ENCODE measurements at regions not wholly inside any gene's neighbourhood (a gene's known extent, or its start where the extent isn't known, plus 50 kb on each side); places are given as distances from the start of the nearest gene placed in this dataset.

- TF ChIP-seq, protein P1, sequence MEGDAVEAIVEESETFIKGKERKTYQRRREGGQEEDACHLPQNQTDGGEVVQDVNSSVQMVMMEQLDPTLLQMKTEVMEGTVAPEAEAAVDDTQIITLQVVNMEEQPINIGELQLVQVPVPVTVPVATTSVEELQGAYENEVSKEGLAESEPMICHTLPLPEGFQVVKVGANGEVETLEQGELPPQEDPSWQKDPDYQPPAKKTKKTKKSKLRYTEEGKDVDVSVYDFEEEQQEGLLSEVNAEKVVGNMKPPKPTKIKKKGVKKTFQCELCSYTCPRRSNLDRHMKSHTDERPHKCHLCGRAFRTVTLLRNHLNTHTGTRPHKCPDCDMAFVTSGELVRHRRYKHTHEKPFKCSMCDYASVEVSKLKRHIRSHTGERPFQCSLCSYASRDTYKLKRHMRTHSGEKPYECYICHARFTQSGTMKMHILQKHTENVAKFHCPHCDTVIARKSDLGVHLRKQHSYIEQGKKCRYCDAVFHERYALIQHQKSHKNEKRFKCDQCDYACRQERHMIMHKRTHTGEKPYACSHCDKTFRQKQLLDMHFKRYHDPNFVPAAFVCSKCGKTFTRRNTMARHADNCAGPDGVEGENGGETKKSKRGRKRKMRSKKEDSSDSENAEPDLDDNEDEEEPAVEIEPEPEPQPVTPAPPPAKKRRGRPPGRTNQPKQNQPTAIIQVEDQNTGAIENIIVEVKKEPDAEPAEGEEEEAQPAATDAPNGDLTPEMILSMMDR (IDR thresholded peaks at IDR 0.05), result no peak
- TF ChIP-seq POLR2A (IDR thresholded peaks at IDR 0.05) (no peak), POLR2AphosphoS5 (IDR thresholded peaks at IDR 0.05) (no peak)
These were observed 599.1 kb downstream of the SLC4A3 start for GRCh38 chr2:220226546-220226945.
